DND-41 (cell line): ENCODE measurements at regions not wholly inside any gene's neighbourhood (a gene's known extent, or its start where the extent isn't known, plus 50 kb on each side); places are given as distances from the start of the nearest gene placed in this dataset.

Source experiments
- ATAC-seq: fragments of 200-7000 bp; cut with Tn5 transposase; 3 replicates; pipeline ENCODE4 v1.9.1; 2021; ENCODE audit warnings: low read depth; ENCODE audit not compliant: insufficient read depth
- DNase-seq: peaks from one replicate; pipeline ENCODE4 v3.0.0-alpha.2; 2020
- H2AFZ ChIP-seq: 2 replicates; pipeline ENCODE4 v1.6.0; 2012; ENCODE audit warnings: low read depth, low read length
- H3K27ac ChIP-seq: 2 replicates; pipeline ENCODE4 v1.5.1; 2012; ENCODE audit warnings: low read length, inconsistent platforms
- H3K27me3 ChIP-seq: fragments of 200-600 bp; sonication (generic); 2 replicates; pipeline ENCODE4 v1.6.0; 2012; ENCODE audit warnings: low read length, mild to moderate bottlenecking, inconsistent platforms; ENCODE audit not compliant: insufficient read depth, poor library complexity
- H3K36me3 ChIP-seq: 2 replicates; pipeline ENCODE4 v1.5.1; 2012; ENCODE audit warnings: low read length, inconsistent platforms; ENCODE audit not compliant: insufficient read depth
- H3K4me1 ChIP-seq: 2 replicates; pipeline ENCODE4 v1.5.1; 2012; ENCODE audit warnings: mild to moderate bottlenecking, low read length; ENCODE audit not compliant: insufficient read depth
- H3K4me2 ChIP-seq: 2 replicates; pipeline ENCODE4 v1.6.0; 2012; ENCODE audit warnings: mild to moderate bottlenecking, moderate library complexity, low read length, inconsistent platforms; ENCODE audit not compliant: insufficient read depth
- H3K4me3 ChIP-seq, 2 experiments: fragments of 200-600 bp in 1 of 2; shearing (Covaris generic) in 1 of 2; 2 replicates each; pipeline ENCODE4 v1.5.1; 2012 to 2016; ENCODE audit warnings: inconsistent platforms in 2 of 2, low read length in 2 of 2, mild to moderate bottlenecking in 2 of 2, low read depth in 1 of 2, moderate library complexity in 1 of 2
- H3K79me2 ChIP-seq: 2 replicates; pipeline ENCODE4 v1.6.0; 2012; ENCODE audit warnings: low read length, inconsistent platforms; ENCODE audit not compliant: insufficient read depth
- H3K9ac ChIP-seq: 2 replicates; pipeline ENCODE4 v1.6.0; 2012; ENCODE audit warnings: low read depth, mild to moderate bottlenecking, inconsistent platforms, low read length, moderate library complexity
- H3K9me3 ChIP-seq: 2 replicates; pipeline ENCODE4 v1.5.1; 2012; ENCODE audit warnings: low read length, moderate library complexity, mild to moderate bottlenecking, inconsistent platforms; ENCODE audit not compliant: insufficient read depth, severe bottlenecking
- H4K20me1 ChIP-seq: 2 replicates; pipeline ENCODE4 v1.6.0; 2012; ENCODE audit warnings: low read length; ENCODE audit not compliant: insufficient read depth
- CTCF ChIP-seq: IDR thresholded peaks from 2 replicates; pipeline ENCODE4 v1.5.1; 2012; ENCODE audit warnings: borderline replicate concordance, low read length, moderate library complexity, mild to moderate bottlenecking; ENCODE audit not compliant: poor library complexity, severe bottlenecking; ENCODE audit errors: extremely low read depth
- EZH2 ChIP-seq: IDR thresholded peaks from 3 replicates; pipeline ENCODE4 v1.6.1; 2012; ENCODE audit warnings: borderline replicate concordance, low read depth, mild to moderate bottlenecking, moderate library complexity, low read length, inconsistent platforms; ENCODE audit not compliant: severe bottlenecking

GRCh38 chr7:153247926-153248325 is 488.4 kb downstream of the ACTR3B start:
- no peaks in the 10 kb centered on the region for H3K9me3 ChIP-seq
- H3K27ac ChIP-seq, result no peak overlapping the region
- H3K27me3 ChIP-seq, result no peaks in the 10 kb centered on the region
- H3K4me2 ChIP-seq, result no peak overlapping the region
- no peak overlapping the region for H3K9ac ChIP-seq
- no peak for TF ChIP-seq CTCF
- no peak for TF ChIP-seq EZH2
- no peaks in the 10 kb centered on the region for H3K79me2 ChIP-seq
- H2AFZ ChIP-seq, result no peak overlapping the region
- DNase-seq (no peak), ATAC-seq (no peak)
- H3K4me3 ChIP-seq, result no peak overlapping the region
- H3K4me1 ChIP-seq, result no peaks in the 10 kb centered on the region
- H3K36me3 ChIP-seq, result no peaks in the 10 kb centered on the region
- H4K20me1 ChIP-seq, result no peaks in the 10 kb centered on the region

- DNase-seq (no peak), ATAC-seq (no peak)
- Histone ChIP-seq H3K4me3 (no peak overlapping the region), H3K27me3 (no peaks in the 10 kb centered on the region), H4K20me1 (no peaks in the 10 kb centered on the region), H2AFZ (no peak overlapping the region), H3K79me2 (no peaks in the 10 kb centered on the region), H3K4me2 (no peak overlapping the region), H3K9ac (no peak overlapping the region), H3K36me3 (no peaks in the 10 kb centered on the region), H3K4me1 (no peaks in the 10 kb centered on the region), H3K27ac (no peak overlapping the region), H3K9me3 (no peaks in the 10 kb centered on the region)
- TF ChIP-seq EZH2 (no peak), CTCF (no peak)
Measured at GRCh38 chr7:153258686-153259085, 499.1 kb downstream of the ACTR3B start.

- Histone ChIP-seq H3K36me3 (no peaks in the 10 kb centered on the region), H2AFZ (no peak overlapping the region), H3K4me1 (no peaks in the 10 kb centered on the region), H3K27me3 (no peaks in the 10 kb centered on the region), H3K79me2 (no peaks in the 10 kb centered on the region), H4K20me1 (no peaks in the 10 kb centered on the region), H3K9me3 (no peaks in the 10 kb centered on the region), H3K27ac (no peak overlapping the region), H3K9ac (no peak overlapping the region), H3K4me2 (no peak overlapping the region), H3K4me3 (no peak overlapping the region)
- no peak for DNase-seq
- no peak for TF ChIP-seq EZH2
- no peak for TF ChIP-seq CTCF
- no peak for ATAC-seq
Measured at GRCh38 chr7:153276394-153276793, 516.8 kb downstream of the ACTR3B start.

- H3K4me3 ChIP-seq, result no peak overlapping the region
- no peaks in the 10 kb centered on the region for H3K36me3 ChIP-seq
- no peak overlapping the region for H2AFZ ChIP-seq
- no peak for DNase-seq
- no peak overlapping the region for H3K9ac ChIP-seq
- H4K20me1 ChIP-seq, result no peaks in the 10 kb centered on the region
- TF ChIP-seq EZH2 (no peak), CTCF (no peak)
- H3K27me3 ChIP-seq, result no peaks in the 10 kb centered on the region
- H3K4me1 ChIP-seq, result no peaks in the 10 kb centered on the region
- H3K9me3 ChIP-seq, result no peaks in the 10 kb centered on the region
- no peak for ATAC-seq
- no peak overlapping the region for H3K4me2 ChIP-seq
- H3K27ac ChIP-seq, result no peak overlapping the region
- H3K79me2 ChIP-seq, result no peaks in the 10 kb centered on the region
Measured at GRCh38 chr7:153286763-153287162, 527.2 kb downstream of the ACTR3B start.
